ENCODE measurements at regions not wholly inside any gene's neighbourhood (a gene's known extent, or its start where the extent isn't known, plus 50 kb on each side); places are given as distances from the start of the nearest gene placed in this dataset.
"Not testable (repeated sequence)": the region's sequence is repeated elsewhere in the genome, so short reads cannot be mapped to it uniquely, and the experiment has no call there.

- no peaks in the 10 kb centered on the region for H3K4me1 Mint-ChIP-seq
- Histone ChIP-seq H3K4me1 (ENCODE audit: insufficient read depth, low read length) (no peaks in the 10 kb centered on the region), H3K27me3 (ENCODE audit: insufficient read depth, low read length, poor library complexity, severe bottlenecking) (no peaks in the 10 kb centered on the region), H3K9me3 (ENCODE audit: low read length) (peaks cover 7% of the 10 kb centered on the region), H3K4me3 (ENCODE audit: low read length) (no peak overlapping the region), H3K36me3 (ENCODE audit: insufficient read depth, low read length) (no peaks in the 10 kb centered on the region), H3K27ac (ENCODE audit: low read depth, low read length) (no peak overlapping the region)
- H3K9me3 Mint-ChIP-seq: peaks cover 3 to 25% (median 18%) of the 10 kb centered on the region in 5 donors
- no peak overlapping the region for H3K27ac Mint-ChIP-seq
- ChIA-PET CTCF (no interaction called here), POLR2A (no interaction called here)
- no peak for DNase-seq
- H3K4me3 Mint-ChIP-seq: no peak overlapping the region
- H3K27me3 Mint-ChIP-seq: no peaks in the 10 kb centered on the region
- no peaks in the 10 kb centered on the region for H3K36me3 Mint-ChIP-seq
Measured at GRCh38 chrX:840556-840955, 210.0 kb downstream of the SHOX start.

GRCh38 chrX:838666-839065, 208.1 kb downstream of the SHOX start:
- H3K36me3 Mint-ChIP-seq; H3K27ac Mint-ChIP-seq; H3K36me3 ChIP-seq (ENCODE audit: insufficient read depth, low read length); DNase-seq; H3K27me3 Mint-ChIP-seq; H3K27ac ChIP-seq (ENCODE audit: low read depth, low read length); H3K4me1 ChIP-seq (ENCODE audit: insufficient read depth, low read length); H3K9me3 ChIP-seq (ENCODE audit: low read length); CTCF ChIA-PET; H3K27me3 ChIP-seq (ENCODE audit: insufficient read depth, low read length, poor library complexity, severe bottlenecking); POLR2A ChIA-PET; H3K4me3 ChIP-seq (ENCODE audit: low read length); H3K4me3 Mint-ChIP-seq; H3K4me1 Mint-ChIP-seq: not testable (repeated sequence)
- H3K9me3 Mint-ChIP-seq: peaks cover 3 to 25% (median 21%) of the 10 kb centered on the region in 5 donors

- H3K36me3 Mint-ChIP-seq; H3K4me1 ChIP-seq (ENCODE audit: insufficient read depth, low read length); H3K4me3 ChIP-seq (ENCODE audit: low read length); CTCF ChIA-PET; H3K27me3 ChIP-seq (ENCODE audit: insufficient read depth, low read length, poor library complexity, severe bottlenecking); POLR2A ChIA-PET; DNase-seq; H3K36me3 ChIP-seq (ENCODE audit: insufficient read depth, low read length); H3K4me3 Mint-ChIP-seq; H3K27ac ChIP-seq (ENCODE audit: low read depth, low read length); H3K27me3 Mint-ChIP-seq; H3K4me1 Mint-ChIP-seq; H3K9me3 ChIP-seq (ENCODE audit: low read length): not testable (repeated sequence)
- H3K27ac Mint-ChIP-seq: peak overlapping the region in 1 of 8 donors; percentile 60
- peaks cover 3 to 29% (median 23%) of the 10 kb centered on the region in 5 donors for H3K9me3 Mint-ChIP-seq
Measured at GRCh38 chrX:835857-836256, 205.3 kb downstream of the SHOX start.

GRCh38 chrX:830532-830931, 199.9 kb downstream of the SHOX start:
- Mint-ChIP-seq H3K27me3 (no peaks in the 10 kb centered on the region), H3K9me3 (peaks cover 4 to 10% (median 5%) of the 10 kb centered on the region in 5 donors), H3K27ac (no peak overlapping the region), H3K36me3 (no peaks in the 10 kb centered on the region), H3K4me1 (no peaks in the 10 kb centered on the region), H3K4me3 (no peak overlapping the region)
- Histone ChIP-seq H3K4me3 (ENCODE audit: low read length) (no peak overlapping the region), H3K9me3 (ENCODE audit: low read length) (no peaks in the 10 kb centered on the region), H3K4me1 (ENCODE audit: insufficient read depth, low read length) (no peaks in the 10 kb centered on the region), H3K27me3 (ENCODE audit: insufficient read depth, low read length, poor library complexity, severe bottlenecking) (no peaks in the 10 kb centered on the region), H3K27ac (ENCODE audit: low read depth, low read length) (no peak overlapping the region), H3K36me3 (ENCODE audit: insufficient read depth, low read length) (no peaks in the 10 kb centered on the region)
- POLR2A ChIA-PET: no interaction called here
- CTCF ChIA-PET: no interaction called here
- DNase-seq: no peak

- POLR2A ChIA-PET: no interaction called here
- CTCF ChIA-PET: no interaction called here
- Histone ChIP-seq H3K4me1 (ENCODE audit: insufficient read depth, low read length) (no peaks in the 10 kb centered on the region), H3K27ac (ENCODE audit: low read depth, low read length) (no peak overlapping the region), H3K36me3 (ENCODE audit: insufficient read depth, low read length) (no peaks in the 10 kb centered on the region), H3K9me3 (ENCODE audit: low read length) (no peaks in the 10 kb centered on the region), H3K27me3 (ENCODE audit: insufficient read depth, low read length, poor library complexity, severe bottlenecking) (no peaks in the 10 kb centered on the region), H3K4me3 (ENCODE audit: low read length) (no peak overlapping the region)
- Mint-ChIP-seq H3K4me3 (no peak overlapping the region), H3K27me3 (no peaks in the 10 kb centered on the region), H3K36me3 (no peaks in the 10 kb centered on the region), H3K4me1 (no peaks in the 10 kb centered on the region), H3K9me3 (peaks cover 2 to 10% (median 4%) of the 10 kb centered on the region in 5 donors), H3K27ac (no peak overlapping the region)
- no peak for DNase-seq
Measured at GRCh38 chrX:829145-829544, 198.6 kb downstream of the SHOX start.

- Histone ChIP-seq H3K4me3 (ENCODE audit: low read length) (no peak overlapping the region), H3K36me3 (ENCODE audit: insufficient read depth, low read length) (no peaks in the 10 kb centered on the region), H3K9me3 (ENCODE audit: low read length) (no peaks in the 10 kb centered on the region), H3K27me3 (ENCODE audit: insufficient read depth, low read length, poor library complexity, severe bottlenecking) (no peaks in the 10 kb centered on the region), H3K4me1 (ENCODE audit: insufficient read depth, low read length) (no peaks in the 10 kb centered on the region), H3K27ac (ENCODE audit: low read depth, low read length) (no peak overlapping the region)
- Mint-ChIP-seq H3K4me3 (peak overlapping the region in 1 of 7 donors; percentile 27), H3K27me3 (no peaks in the 10 kb centered on the region), H3K36me3 (no peaks in the 10 kb centered on the region), H3K9me3 (peaks cover 2 to 15% (median 3%) of the 10 kb centered on the region in 5 donors), H3K4me1 (no peaks in the 10 kb centered on the region), H3K27ac (no peak overlapping the region)
- ChIA-PET CTCF (no interaction called here), POLR2A (no interaction called here)
- DNase-seq: no peak
Measured at GRCh38 chrX:828411-828959, 197.9 kb downstream of the SHOX start.

- no peaks in the 10 kb centered on the region for H3K27me3 ChIP-seq (ENCODE audit: insufficient read depth, low read length, poor library complexity, severe bottlenecking)
- Mint-ChIP-seq H3K4me3 (no peak overlapping the region), H3K9me3 (peaks cover 2 to 11% (median 8%) of the 10 kb centered on the region in 5 donors), H3K36me3 (no peaks in the 10 kb centered on the region), H3K27ac (no peak overlapping the region), H3K4me1 (no peaks in the 10 kb centered on the region), H3K27me3 (peaks cover 0 to 3% of the 10 kb centered on the region in 2 donors)
- ChIA-PET CTCF (no interaction called here), POLR2A (no interaction called here)
- no peaks in the 10 kb centered on the region for H3K9me3 ChIP-seq (ENCODE audit: low read length)
- no peak for DNase-seq
- no peak overlapping the region for H3K27ac ChIP-seq (ENCODE audit: low read depth, low read length)
- no peaks in the 10 kb centered on the region for H3K36me3 ChIP-seq (ENCODE audit: insufficient read depth, low read length)
- H3K4me1 ChIP-seq (ENCODE audit: insufficient read depth, low read length): no peaks in the 10 kb centered on the region
- H3K4me3 ChIP-seq (ENCODE audit: low read length): no peak overlapping the region
Measured at GRCh38 chrX:826448-826847, 195.9 kb downstream of the SHOX start.

GRCh38 chrX:825991-826390, 195.4 kb downstream of the SHOX start:
- H3K27ac Mint-ChIP-seq: no peak overlapping the region
- no peaks in the 10 kb centered on the region for H3K9me3 ChIP-seq (ENCODE audit: low read length)
- H3K27me3 ChIP-seq (ENCODE audit: insufficient read depth, low read length, poor library complexity, severe bottlenecking): no peaks in the 10 kb centered on the region
- no peak for DNase-seq
- no peak overlapping the region for H3K4me3 ChIP-seq (ENCODE audit: low read length)
- H3K9me3 Mint-ChIP-seq: peaks cover 2 to 11% (median 8%) of the 10 kb centered on the region in 5 donors
- H3K36me3 ChIP-seq (ENCODE audit: insufficient read depth, low read length): no peaks in the 10 kb centered on the region
- no peaks in the 10 kb centered on the region for H3K36me3 Mint-ChIP-seq
- POLR2A ChIA-PET: no interaction called here
- no peaks in the 10 kb centered on the region for H3K4me1 ChIP-seq (ENCODE audit: insufficient read depth, low read length)
- H3K27me3 Mint-ChIP-seq: peaks cover 0 to 3% of the 10 kb centered on the region in 2 donors
- H3K4me3 Mint-ChIP-seq: no peak overlapping the region
- H3K4me1 Mint-ChIP-seq: no peaks in the 10 kb centered on the region
- CTCF ChIA-PET: no interaction called here
- no peak overlapping the region for H3K27ac ChIP-seq (ENCODE audit: low read depth, low read length)

- H3K36me3 ChIP-seq (ENCODE audit: insufficient read depth, low read length); H3K4me3 Mint-ChIP-seq; CTCF ChIA-PET; H3K27ac Mint-ChIP-seq; H3K27ac ChIP-seq (ENCODE audit: low read depth, low read length); POLR2A ChIA-PET; H3K4me1 Mint-ChIP-seq; H3K27me3 ChIP-seq (ENCODE audit: insufficient read depth, low read length, poor library complexity, severe bottlenecking); H3K27me3 Mint-ChIP-seq; DNase-seq; H3K4me3 ChIP-seq (ENCODE audit: low read length); H3K9me3 ChIP-seq (ENCODE audit: low read length); H3K4me1 ChIP-seq (ENCODE audit: insufficient read depth, low read length); H3K36me3 Mint-ChIP-seq: not testable (repeated sequence)
- H3K9me3 Mint-ChIP-seq: peaks cover 2 to 15% (median 7%) of the 10 kb centered on the region in 5 donors
Measured at GRCh38 chrX:823073-823472, 192.5 kb downstream of the SHOX start.
